IPS-18a (cell line): ENCODE measurements at regions not wholly inside any gene's neighbourhood (a gene's known extent, or its start where the extent isn't known, plus 50 kb on each side); places are given as distances from the start of the nearest gene placed in this dataset.
"Not testable (repeated sequence)": the region's sequence is repeated elsewhere in the genome, so short reads cannot be mapped to it uniquely, and the experiment has no call there.

ENCODE experiments used
- H3K27ac ChIP-seq: one replicate; pipeline ENCODE4 v1.5.1; 2013; ENCODE audit warnings: low read length
- H3K27me3 ChIP-seq: one replicate; pipeline ENCODE4 v1.6.1; 2013; ENCODE audit warnings: mild to moderate bottlenecking, low read length; ENCODE audit not compliant: control insufficient read depth, insufficient read depth
- H3K36me3 ChIP-seq: one replicate; pipeline ENCODE4 v1.6.1; 2013; ENCODE audit warnings: low read depth, low read length; ENCODE audit not compliant: control insufficient read depth
- H3K4me1 ChIP-seq: one replicate; pipeline ENCODE4 v1.6.1; 2013; ENCODE audit warnings: low read depth, low read length; ENCODE audit not compliant: control insufficient read depth
- H3K4me3 ChIP-seq: one replicate; pipeline ENCODE4 v1.5.1; 2013; ENCODE audit warnings: low read length
- H3K9ac ChIP-seq: one replicate; pipeline ENCODE4 v1.6.1; 2013; ENCODE audit warnings: mild to moderate bottlenecking, low read length, moderate library complexity
- H3K9me3 ChIP-seq: one replicate; pipeline ENCODE4 v1.6.1; 2013; ENCODE audit warnings: low read depth, low read length; ENCODE audit not compliant: control insufficient read depth

- no peaks in the 10 kb centered on the region for H3K9me3 ChIP-seq
- H3K9ac ChIP-seq, result no peak overlapping the region
- no peaks in the 10 kb centered on the region for H3K4me1 ChIP-seq
- no peaks in the 10 kb centered on the region for H3K27me3 ChIP-seq
- H3K27ac ChIP-seq, result no peak overlapping the region
- H3K36me3 ChIP-seq, result no peaks in the 10 kb centered on the region
- no peak overlapping the region for H3K4me3 ChIP-seq
These were observed 506.0 kb downstream of the RFPL4B start for GRCh38 chr6:112853162-112853561.

GRCh38 chr6:112863753-112864152 is 516.6 kb downstream of the RFPL4B start:
- no peaks in the 10 kb centered on the region for H3K36me3 ChIP-seq
- H3K4me3 ChIP-seq, result no peak overlapping the region
- no peaks in the 10 kb centered on the region for H3K9me3 ChIP-seq
- H3K4me1 ChIP-seq, result peaks cover 9% of the 10 kb centered on the region
- H3K27me3 ChIP-seq, result no peaks in the 10 kb centered on the region
- H3K9ac ChIP-seq, result no peak overlapping the region
- no peak overlapping the region for H3K27ac ChIP-seq

GRCh38 chr6:112865131-112865530 is 518.0 kb downstream of the RFPL4B start:
- no peak overlapping the region for H3K4me3 ChIP-seq
- no peaks in the 10 kb centered on the region for H3K36me3 ChIP-seq
- no peak overlapping the region for H3K27ac ChIP-seq
- H3K27me3 ChIP-seq, result no peaks in the 10 kb centered on the region
- H3K4me1 ChIP-seq, result no peaks in the 10 kb centered on the region
- no peaks in the 10 kb centered on the region for H3K9me3 ChIP-seq
- H3K9ac ChIP-seq, result no peak overlapping the region

GRCh38 chr6:112874881-112875280 is 527.8 kb downstream of the RFPL4B start:
- Histone ChIP-seq H3K27me3 (no peaks in the 10 kb centered on the region), H3K27ac (no peak overlapping the region), H3K4me3 (no peak overlapping the region), H3K9ac (no peak overlapping the region), H3K4me1 (peaks cover 3% of the 10 kb centered on the region), H3K9me3 (no peaks in the 10 kb centered on the region), H3K36me3 (no peaks in the 10 kb centered on the region)

GRCh38 chr6:112877134-112878100 is 530.3 kb downstream of the RFPL4B start:
- Histone ChIP-seq H3K27me3 (no peaks in the 10 kb centered on the region), H3K9me3 (no peaks in the 10 kb centered on the region), H3K36me3 (no peaks in the 10 kb centered on the region), H3K4me1 (peaks cover 3% of the 10 kb centered on the region), H3K27ac (no peak overlapping the region), H3K4me3 (no peak overlapping the region), H3K9ac (no peak overlapping the region)

- Histone ChIP-seq H3K9me3 (no peaks in the 10 kb centered on the region), H3K36me3 (no peaks in the 10 kb centered on the region), H3K27ac (no peak overlapping the region), H3K4me1 (no peaks in the 10 kb centered on the region), H3K27me3 (no peaks in the 10 kb centered on the region), H3K4me3 (no peak overlapping the region), H3K9ac (no peak overlapping the region)
These were observed 532.8 kb downstream of the RFPL4B start for GRCh38 chr6:112879920-112880413.

- no peaks in the 10 kb centered on the region for H3K9me3 ChIP-seq
- H3K9ac ChIP-seq, result no peak overlapping the region
- H3K4me3 ChIP-seq, result no peak overlapping the region
- H3K4me1 ChIP-seq, result no peaks in the 10 kb centered on the region
- no peaks in the 10 kb centered on the region for H3K36me3 ChIP-seq
- no peak overlapping the region for H3K27ac ChIP-seq
- H3K27me3 ChIP-seq, result no peaks in the 10 kb centered on the region
These were observed 533.9 kb downstream of the RFPL4B start for GRCh38 chr6:112881027-112881426.

- H3K4me1 ChIP-seq, result no peaks in the 10 kb centered on the region
- H3K9ac ChIP-seq, result no peak overlapping the region
- no peak overlapping the region for H3K4me3 ChIP-seq
- H3K9me3 ChIP-seq, result no peaks in the 10 kb centered on the region
- no peak overlapping the region for H3K27ac ChIP-seq
- no peaks in the 10 kb centered on the region for H3K27me3 ChIP-seq
- H3K36me3 ChIP-seq, result no peaks in the 10 kb centered on the region
These were observed 535.0 kb downstream of the RFPL4B start for GRCh38 chr6:112881828-112882780.

- H3K27ac ChIP-seq, result no peak overlapping the region
These were observed 536.0 kb downstream of the RFPL4B start for GRCh38 chr6:112883095-112883494.

GRCh38 chr6:112886415-112886814 is 539.3 kb downstream of the RFPL4B start:
- no peak overlapping the region for H3K9ac ChIP-seq
- H3K27ac ChIP-seq, result no peak overlapping the region
- no peak overlapping the region for H3K4me3 ChIP-seq
- no peaks in the 10 kb centered on the region for H3K36me3 ChIP-seq
- H3K4me1 ChIP-seq, result no peaks in the 10 kb centered on the region
- H3K9me3 ChIP-seq, result no peaks in the 10 kb centered on the region
- no peaks in the 10 kb centered on the region for H3K27me3 ChIP-seq

More at GRCh38 chr6:112883095-112883494, 536.0 kb downstream of the RFPL4B start:
- no peaks in the 10 kb centered on the region for H3K9me3 ChIP-seq
- H3K9ac ChIP-seq, result no peak overlapping the region
- H3K27me3 ChIP-seq, result no peaks in the 10 kb centered on the region
- no peak overlapping the region for H3K4me3 ChIP-seq
- no peaks in the 10 kb centered on the region for H3K36me3 ChIP-seq
- no peaks in the 10 kb centered on the region for H3K4me1 ChIP-seq

- not testable (repeated sequence) for H3K9me3 ChIP-seq, H3K36me3 ChIP-seq, H3K9ac ChIP-seq, H3K4me1 ChIP-seq, H3K27me3 ChIP-seq, H3K4me3 ChIP-seq, H3K27ac ChIP-seq
These were observed 540.3 kb downstream of the RFPL4B start for GRCh38 chr6:112887424-112887823.
